ENCODE measurements at regions not wholly inside any gene's neighbourhood (a gene's known extent, or its start where the extent isn't known, plus 50 kb on each side); places are given as distances from the start of the nearest gene placed in this dataset.

GRCh38 chr7:51634025-51634424 is 317.4 kb upstream of the COBL start:
- Histone ChIP-seq H3K36me3 (ENCODE audit: control insufficient read depth in 5 of 5, insufficient read depth in 5 of 5, low read length in 5 of 5) (no peaks in the 10 kb centered on the region), H3K4me3 (ENCODE audit: low read depth in 1 of 5, low read length in 5 of 5) (no peak overlapping the region), H3K9me3 (ENCODE audit: control insufficient read depth in 5 of 5, low read length in 5 of 5) (no peaks in the 10 kb centered on the region), H3K9ac (ENCODE audit: low read length in 5 of 5) (no peak overlapping the region), H3K27me3 (ENCODE audit: control insufficient read depth in 5 of 5, insufficient read depth in 4 of 5, low read length in 5 of 5) (no peaks in the 10 kb centered on the region), H3K4me1 (ENCODE audit: control insufficient read depth in 5 of 5, insufficient read depth in 5 of 5, low read length in 5 of 5) (no peaks in the 10 kb centered on the region), H3K27ac (ENCODE audit: low read depth, low read length) (no peak overlapping the region)

- no peaks in the 10 kb centered on the region for H3K4me1 ChIP-seq (ENCODE audit: control insufficient read depth in 5 of 5, insufficient read depth in 5 of 5, low read length in 5 of 5)
- H3K4me3 ChIP-seq (ENCODE audit: low read depth in 1 of 5, low read length in 5 of 5), result no peak overlapping the region
- no peaks in the 10 kb centered on the region for H3K36me3 ChIP-seq (ENCODE audit: control insufficient read depth in 5 of 5, insufficient read depth in 5 of 5, low read length in 5 of 5)
Measured at GRCh38 chr7:51633596-51633995, 317.0 kb upstream of the COBL start.

GRCh38 chr7:51633006-51633405 is 316.4 kb upstream of the COBL start:
- no peaks in the 10 kb centered on the region for H3K4me1 ChIP-seq (ENCODE audit: control insufficient read depth in 5 of 5, insufficient read depth in 5 of 5, low read length in 5 of 5)
- no peaks in the 10 kb centered on the region for H3K9me3 ChIP-seq (ENCODE audit: control insufficient read depth in 5 of 5, low read length in 5 of 5)
- no peaks in the 10 kb centered on the region for H3K27me3 ChIP-seq (ENCODE audit: control insufficient read depth in 5 of 5, insufficient read depth in 4 of 5, low read length in 5 of 5)
- no peak overlapping the region for H3K9ac ChIP-seq (ENCODE audit: low read length in 5 of 5)
- no peak overlapping the region for H3K4me3 ChIP-seq (ENCODE audit: low read depth in 1 of 5, low read length in 5 of 5)
- H3K36me3 ChIP-seq (ENCODE audit: control insufficient read depth in 5 of 5, insufficient read depth in 5 of 5, low read length in 5 of 5), result no peaks in the 10 kb centered on the region
- H3K27ac ChIP-seq (ENCODE audit: low read depth, low read length), result no peak overlapping the region

More at GRCh38 chr7:51633596-51633995, 317.0 kb upstream of the COBL start:
- no peak overlapping the region for H3K27ac ChIP-seq (ENCODE audit: low read depth, low read length)
- H3K9ac ChIP-seq (ENCODE audit: low read length in 5 of 5), result no peak overlapping the region
- no peaks in the 10 kb centered on the region for H3K9me3 ChIP-seq (ENCODE audit: control insufficient read depth in 5 of 5, low read length in 5 of 5)
- no peaks in the 10 kb centered on the region for H3K27me3 ChIP-seq (ENCODE audit: control insufficient read depth in 5 of 5, insufficient read depth in 4 of 5, low read length in 5 of 5)

- no peaks in the 10 kb centered on the region for H3K27me3 ChIP-seq (ENCODE audit: control insufficient read depth in 5 of 5, insufficient read depth in 4 of 5, low read length in 5 of 5)
- no peak overlapping the region for H3K4me3 ChIP-seq (ENCODE audit: low read depth in 1 of 5, low read length in 5 of 5)
- H3K36me3 ChIP-seq (ENCODE audit: control insufficient read depth in 5 of 5, insufficient read depth in 5 of 5, low read length in 5 of 5), result no peaks in the 10 kb centered on the region
- H3K4me1 ChIP-seq (ENCODE audit: control insufficient read depth in 5 of 5, insufficient read depth in 5 of 5, low read length in 5 of 5), result no peaks in the 10 kb centered on the region
- no peaks in the 10 kb centered on the region for H3K9me3 ChIP-seq (ENCODE audit: control insufficient read depth in 5 of 5, low read length in 5 of 5)
- H3K27ac ChIP-seq (ENCODE audit: low read depth, low read length), result no peak overlapping the region
- no peak overlapping the region for H3K9ac ChIP-seq (ENCODE audit: low read length in 5 of 5)
Measured at GRCh38 chr7:51630933-51631332, 314.3 kb upstream of the COBL start.

GRCh38 chr7:51629206-51629605 is 312.6 kb upstream of the COBL start:
- no peaks in the 10 kb centered on the region for H3K27me3 ChIP-seq (ENCODE audit: control insufficient read depth in 5 of 5, insufficient read depth in 4 of 5, low read length in 5 of 5)
- no peak overlapping the region for H3K27ac ChIP-seq (ENCODE audit: low read depth, low read length)
- H3K9me3 ChIP-seq (ENCODE audit: control insufficient read depth in 5 of 5, low read length in 5 of 5), result no peaks in the 10 kb centered on the region
- H3K4me1 ChIP-seq (ENCODE audit: control insufficient read depth in 5 of 5, insufficient read depth in 5 of 5, low read length in 5 of 5), result no peaks in the 10 kb centered on the region
- no peak overlapping the region for H3K9ac ChIP-seq (ENCODE audit: low read length in 5 of 5)
- H3K4me3 ChIP-seq (ENCODE audit: low read depth in 1 of 5, low read length in 5 of 5), result no peak overlapping the region
- no peaks in the 10 kb centered on the region for H3K36me3 ChIP-seq (ENCODE audit: control insufficient read depth in 5 of 5, insufficient read depth in 5 of 5, low read length in 5 of 5)

GRCh38 chr7:51621956-51622355 is 305.3 kb upstream of the COBL start:
- H3K9ac ChIP-seq (ENCODE audit: low read length in 5 of 5), result no peak overlapping the region

GRCh38 chr7:51620706-51621105 is 304.1 kb upstream of the COBL start:
- Histone ChIP-seq H3K9ac (ENCODE audit: low read length in 5 of 5) (no peak overlapping the region), H3K9me3 (ENCODE audit: control insufficient read depth in 5 of 5, low read length in 5 of 5) (peaks cover 0 to 3% (median 0%) of the 10 kb centered on the region in 5 donors), H3K4me3 (ENCODE audit: low read depth in 1 of 5, low read length in 5 of 5) (no peak overlapping the region), H3K4me1 (ENCODE audit: control insufficient read depth in 5 of 5, insufficient read depth in 5 of 5, low read length in 5 of 5) (no peaks in the 10 kb centered on the region), H3K36me3 (ENCODE audit: control insufficient read depth in 5 of 5, insufficient read depth in 5 of 5, low read length in 5 of 5) (no peaks in the 10 kb centered on the region), H3K27me3 (ENCODE audit: control insufficient read depth in 5 of 5, insufficient read depth in 4 of 5, low read length in 5 of 5) (no peaks in the 10 kb centered on the region), H3K27ac (ENCODE audit: low read depth, low read length) (no peak overlapping the region)

More at GRCh38 chr7:51621956-51622355, 305.3 kb upstream of the COBL start:
- Histone ChIP-seq H3K4me1 (ENCODE audit: control insufficient read depth in 5 of 5, insufficient read depth in 5 of 5, low read length in 5 of 5) (no peaks in the 10 kb centered on the region), H3K27ac (ENCODE audit: low read depth, low read length) (no peak overlapping the region), H3K4me3 (ENCODE audit: low read depth in 1 of 5, low read length in 5 of 5) (no peak overlapping the region), H3K27me3 (ENCODE audit: control insufficient read depth in 5 of 5, insufficient read depth in 4 of 5, low read length in 5 of 5) (no peaks in the 10 kb centered on the region), H3K9me3 (ENCODE audit: control insufficient read depth in 5 of 5, low read length in 5 of 5) (peaks cover 0 to 3% (median 0%) of the 10 kb centered on the region in 5 donors), H3K36me3 (ENCODE audit: control insufficient read depth in 5 of 5, insufficient read depth in 5 of 5, low read length in 5 of 5) (no peaks in the 10 kb centered on the region)

GRCh38 chr7:51619880-51620279 is 303.3 kb upstream of the COBL start:
- Histone ChIP-seq H3K36me3 (ENCODE audit: control insufficient read depth in 5 of 5, insufficient read depth in 5 of 5, low read length in 5 of 5) (no peaks in the 10 kb centered on the region), H3K27me3 (ENCODE audit: control insufficient read depth in 5 of 5, insufficient read depth in 4 of 5, low read length in 5 of 5) (no peaks in the 10 kb centered on the region), H3K9ac (ENCODE audit: low read length in 5 of 5) (no peak overlapping the region), H3K9me3 (ENCODE audit: control insufficient read depth in 5 of 5, low read length in 5 of 5) (peaks cover 0 to 3% (median 0%) of the 10 kb centered on the region in 5 donors), H3K4me1 (ENCODE audit: control insufficient read depth in 5 of 5, insufficient read depth in 5 of 5, low read length in 5 of 5) (no peaks in the 10 kb centered on the region), H3K27ac (ENCODE audit: low read depth, low read length) (no peak overlapping the region), H3K4me3 (ENCODE audit: low read depth in 1 of 5, low read length in 5 of 5) (no peak overlapping the region)

GRCh38 chr7:51617686-51618085 is 301.1 kb upstream of the COBL start:
- Histone ChIP-seq H3K9ac (ENCODE audit: low read length in 5 of 5) (no peak overlapping the region), H3K36me3 (ENCODE audit: control insufficient read depth in 5 of 5, insufficient read depth in 5 of 5, low read length in 5 of 5) (no peaks in the 10 kb centered on the region), H3K27me3 (ENCODE audit: control insufficient read depth in 5 of 5, insufficient read depth in 4 of 5, low read length in 5 of 5) (no peaks in the 10 kb centered on the region), H3K4me1 (ENCODE audit: control insufficient read depth in 5 of 5, insufficient read depth in 5 of 5, low read length in 5 of 5) (no peaks in the 10 kb centered on the region), H3K9me3 (ENCODE audit: control insufficient read depth in 5 of 5, low read length in 5 of 5) (no peaks in the 10 kb centered on the region), H3K4me3 (ENCODE audit: low read depth in 1 of 5, low read length in 5 of 5) (no peak overlapping the region), H3K27ac (ENCODE audit: low read depth, low read length) (no peak overlapping the region)

- no peak overlapping the region for H3K9ac ChIP-seq (ENCODE audit: low read length in 5 of 5)
- H3K27ac ChIP-seq (ENCODE audit: low read depth, low read length), result no peak overlapping the region
- no peaks in the 10 kb centered on the region for H3K27me3 ChIP-seq (ENCODE audit: control insufficient read depth in 5 of 5, insufficient read depth in 4 of 5, low read length in 5 of 5)
- no peak overlapping the region for H3K4me3 ChIP-seq (ENCODE audit: low read depth in 1 of 5, low read length in 5 of 5)
- H3K9me3 ChIP-seq (ENCODE audit: control insufficient read depth in 5 of 5, low read length in 5 of 5), result no peaks in the 10 kb centered on the region
- no peaks in the 10 kb centered on the region for H3K36me3 ChIP-seq (ENCODE audit: control insufficient read depth in 5 of 5, insufficient read depth in 5 of 5, low read length in 5 of 5)
- H3K4me1 ChIP-seq (ENCODE audit: control insufficient read depth in 5 of 5, insufficient read depth in 5 of 5, low read length in 5 of 5), result no peaks in the 10 kb centered on the region
Measured at GRCh38 chr7:51613911-51614357, 297.3 kb upstream of the COBL start.

GRCh38 chr7:51611937-51612336 is 295.3 kb upstream of the COBL start:
- Histone ChIP-seq H3K9me3 (ENCODE audit: control insufficient read depth in 5 of 5, low read length in 5 of 5) (no peaks in the 10 kb centered on the region), H3K4me1 (ENCODE audit: control insufficient read depth in 5 of 5, insufficient read depth in 5 of 5, low read length in 5 of 5) (no peaks in the 10 kb centered on the region), H3K27me3 (ENCODE audit: control insufficient read depth in 5 of 5, insufficient read depth in 4 of 5, low read length in 5 of 5) (no peaks in the 10 kb centered on the region), H3K36me3 (ENCODE audit: control insufficient read depth in 5 of 5, insufficient read depth in 5 of 5, low read length in 5 of 5) (no peaks in the 10 kb centered on the region), H3K4me3 (ENCODE audit: low read depth in 1 of 5, low read length in 5 of 5) (no peak overlapping the region), H3K9ac (ENCODE audit: low read length in 5 of 5) (no peak overlapping the region), H3K27ac (ENCODE audit: low read depth, low read length) (no peak overlapping the region)

Measured in subcutaneous abdominal adipose tissue (tissue), 5 donors.